Endodermal cell (in vitro differentiated cells): ENCODE measurements at regions not wholly inside any gene's neighbourhood (a gene's known extent, or its start where the extent isn't known, plus 50 kb on each side); places are given as distances from the start of the nearest gene placed in this dataset.

Source experiments
- DNase-seq: peaks from one replicate; pipeline ENCODE4 v3.0.0-alpha.2; 2017
- H3K27ac ChIP-seq: 2 replicates; pipeline ENCODE4 v1.5.1; 2013; ENCODE audit warnings: mild to moderate bottlenecking, low read depth, low read length, moderate library complexity
- H3K27me3 ChIP-seq: 2 replicates; pipeline ENCODE4 v1.6.1; 2013; ENCODE audit warnings: mild to moderate bottlenecking, low read length, moderate library complexity; ENCODE audit not compliant: insufficient read depth, control insufficient read depth, poor library complexity, severe bottlenecking
- H3K36me3 ChIP-seq: 2 replicates; pipeline ENCODE4 v1.7.0; 2013; ENCODE audit warnings: mild to moderate bottlenecking, low read length, moderate library complexity; ENCODE audit not compliant: control insufficient read depth, insufficient read depth
- H3K4me1 ChIP-seq: one replicate; pipeline ENCODE4 v1.7.0; 2013; ENCODE audit warnings: low read length; ENCODE audit not compliant: control insufficient read depth, insufficient read depth
- H3K4me3 ChIP-seq: 2 replicates; pipeline ENCODE4 v1.5.1; 2013; ENCODE audit warnings: mild to moderate bottlenecking, low read length, moderate library complexity
- H3K9ac ChIP-seq: 2 replicates; pipeline ENCODE4 v1.6.1; 2013; ENCODE audit warnings: mild to moderate bottlenecking, low read length, moderate library complexity; ENCODE audit not compliant: poor library complexity, severe bottlenecking; ENCODE audit errors: extremely low read depth
- H3K9me3 ChIP-seq: 2 replicates; pipeline ENCODE4 v1.6.1; 2013; ENCODE audit warnings: mild to moderate bottlenecking, low read length, moderate library complexity; ENCODE audit not compliant: control insufficient read depth
- H3K27ac Mint-ChIP-seq: 2 replicates; pipeline ENCODE4 v1.8.0; 2020; ENCODE audit warnings: mixed read lengths
- H3K27me3 Mint-ChIP-seq: 2 replicates; pipeline ENCODE4 v1.8.0; 2021; ENCODE audit warnings: mild to moderate bottlenecking, mixed read lengths; ENCODE audit not compliant: insufficient read depth
- H3K36me3 Mint-ChIP-seq: 2 replicates; pipeline ENCODE4 v1.8.0; 2020; ENCODE audit warnings: low read depth, mixed read lengths
- H3K4me1 Mint-ChIP-seq: 2 replicates; pipeline ENCODE4 v1.8.0; 2020; ENCODE audit warnings: mixed read lengths
- H3K4me3 Mint-ChIP-seq: 2 replicates; pipeline ENCODE4 v1.8.0; 2020; ENCODE audit warnings: mild to moderate bottlenecking, moderate library complexity, mixed read lengths
- H3K9me3 Mint-ChIP-seq: 2 replicates; pipeline ENCODE4 v1.8.0; 2020; ENCODE audit warnings: mild to moderate bottlenecking, mixed read lengths
- CTCF ChIP-seq: fragments of 200-600 bp; sonication (generic); conservative IDR thresholded peaks from 2 replicates; pipeline ENCODE4 v1.5.0; 2021; ENCODE audit warnings: antibody characterized with exemption, mild to moderate bottlenecking
- WGBS, 2 experiments: methylation state at CpG; one replicate each; pipeline versions ENCODE4 v1.1.5 to v1.1.7; 2013; ENCODE audit warnings: missing lambda C conversion rate in 2 of 2, mixed read lengths in 1 of 2; ENCODE audit not compliant: insufficient coverage in 1 of 2, insufficient read length in 1 of 2; 5-methylcytosine and 5-hydroxymethylcytosine counted together

- no peak overlapping the region for H3K27ac Mint-ChIP-seq
- Histone ChIP-seq H3K4me3 (no peak overlapping the region), H3K27ac (no peak overlapping the region), H3K9ac (no peak overlapping the region), H3K4me1 (no peaks in the 10 kb centered on the region), H3K36me3 (no peaks in the 10 kb centered on the region), H3K27me3 (no peaks in the 10 kb centered on the region), H3K9me3 (peaks cover 6% of the 10 kb centered on the region)
- no peaks in the 10 kb centered on the region for H3K27me3 Mint-ChIP-seq
- 91% methylated on average over 2 of the region's 3 CpGs; no CpG with 5 or more reads in 1 of the 2 experiments for WGBS, 2 experiments
- H3K36me3 Mint-ChIP-seq, result no peaks in the 10 kb centered on the region
- H3K9me3 Mint-ChIP-seq, result peaks cover 20% of the 10 kb centered on the region
- H3K4me3 Mint-ChIP-seq, result no peak overlapping the region
- TF ChIP-seq CTCF, result no peak
- H3K4me1 Mint-ChIP-seq, result peaks cover 8% of the 10 kb centered on the region
- DNase-seq, result no peak
Observed at GRCh38 chr5:56569076-56569475, 246.3 kb upstream of the MAP3K1 start.

GRCh38 chr5:56567278-56567677 lies 248.1 kb upstream of the MAP3K1 start:
- Histone ChIP-seq H3K36me3 (no peaks in the 10 kb centered on the region), H3K27ac (no peak overlapping the region), H3K27me3 (no peaks in the 10 kb centered on the region), H3K9ac (no peak overlapping the region), H3K9me3 (no peaks in the 10 kb centered on the region), H3K4me1 (no peaks in the 10 kb centered on the region), H3K4me3 (no peak overlapping the region)
- H3K27ac Mint-ChIP-seq, result no peak overlapping the region
- H3K4me1 Mint-ChIP-seq, result peaks cover 8% of the 10 kb centered on the region
- no peak overlapping the region for H3K4me3 Mint-ChIP-seq
- no peaks in the 10 kb centered on the region for H3K36me3 Mint-ChIP-seq
- no peak for TF ChIP-seq CTCF
- peaks cover 3% of the 10 kb centered on the region for H3K9me3 Mint-ChIP-seq
- 85 to 88% methylated on average over 2 to 4 of the region's 4 CpGs for WGBS, 2 experiments
- no peak for DNase-seq
- no peaks in the 10 kb centered on the region for H3K27me3 Mint-ChIP-seq

- H3K27me3 Mint-ChIP-seq, result no peaks in the 10 kb centered on the region
- Histone ChIP-seq H3K9me3 (no peaks in the 10 kb centered on the region), H3K36me3 (no peaks in the 10 kb centered on the region), H3K4me3 (no peak overlapping the region), H3K27ac (no peak overlapping the region), H3K27me3 (no peaks in the 10 kb centered on the region), H3K9ac (no peak overlapping the region), H3K4me1 (no peaks in the 10 kb centered on the region)
- DNase-seq, result no peak
- 90 to 93% methylated on average over 12 of the region's 12 CpGs for WGBS, 2 experiments
- peaks cover 8% of the 10 kb centered on the region for H3K4me1 Mint-ChIP-seq
- no peaks in the 10 kb centered on the region for H3K36me3 Mint-ChIP-seq
- H3K4me3 Mint-ChIP-seq, result no peak overlapping the region
- no peak overlapping the region for H3K27ac Mint-ChIP-seq
- no peak for TF ChIP-seq CTCF
- no peaks in the 10 kb centered on the region for H3K9me3 Mint-ChIP-seq
Observed at GRCh38 chr5:56566374-56567249, 248.7 kb upstream of the MAP3K1 start.
